HG03432 (cell line): ENCODE measurements at regions not wholly inside any gene's neighbourhood (a gene's known extent, or its start where the extent isn't known, plus 50 kb on each side); places are given as distances from the start of the nearest gene placed in this dataset.

Experiments
- ATAC-seq: cut with Tn5 transposase; IDR thresholded peaks from one replicate; pipeline ENCODE4 v1.9.1; 2021; ENCODE audit warnings: mild to moderate bottlenecking, moderate library complexity; ENCODE audit not compliant: unreplicated experiment

DNA sequence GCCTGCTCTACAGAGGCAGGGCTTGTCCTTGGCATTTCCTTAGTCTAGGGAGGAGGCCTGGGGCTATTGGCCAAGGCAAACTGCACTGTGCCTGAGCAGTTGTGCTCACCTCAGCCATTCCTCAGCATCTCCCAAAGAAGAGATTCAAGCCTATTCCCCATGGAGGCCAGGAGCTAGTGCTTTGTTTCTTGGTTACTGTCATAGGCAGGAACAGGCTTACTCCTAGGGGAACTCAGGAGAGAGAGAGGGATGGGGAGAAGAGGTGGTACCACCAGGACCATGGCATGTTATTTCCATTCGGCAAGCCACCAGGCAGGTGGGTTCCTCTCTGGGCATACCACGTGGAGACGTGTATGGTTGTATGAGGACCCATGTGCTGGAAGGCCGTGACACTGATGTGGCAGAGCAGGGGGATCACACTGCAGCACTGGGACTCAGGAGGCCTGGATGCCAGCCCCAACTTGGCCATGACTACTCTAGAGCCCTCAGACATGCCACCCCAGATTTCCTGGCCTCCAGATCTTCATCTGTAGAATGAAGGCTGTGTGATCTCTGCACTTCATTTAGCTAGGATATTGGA is 233.7 kb downstream of the LOXHD1 start:
- ATAC-seq: no peak

DNA sequence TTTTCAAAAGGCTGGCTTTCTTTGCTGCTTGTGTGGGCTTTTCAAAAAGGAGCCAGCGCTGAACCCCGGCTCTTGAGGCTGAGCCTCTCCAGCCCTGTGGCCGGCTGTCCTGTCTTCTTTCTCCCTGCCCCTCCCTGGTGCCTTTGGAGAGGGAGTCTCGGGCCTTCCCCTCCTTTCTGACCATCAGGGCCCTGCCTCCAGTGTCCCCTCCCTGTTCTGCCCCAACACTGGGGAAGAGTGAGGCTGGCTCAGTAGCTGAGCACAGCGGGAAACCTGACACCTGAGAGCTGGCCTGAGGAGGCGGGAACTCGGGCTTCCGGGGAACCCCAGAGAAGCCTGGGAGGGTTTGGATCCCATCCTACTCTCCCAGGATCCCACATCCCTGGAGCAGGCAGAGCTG is 232.1 kb downstream of the LOXHD1 start:
- no peak for ATAC-seq

DNA sequence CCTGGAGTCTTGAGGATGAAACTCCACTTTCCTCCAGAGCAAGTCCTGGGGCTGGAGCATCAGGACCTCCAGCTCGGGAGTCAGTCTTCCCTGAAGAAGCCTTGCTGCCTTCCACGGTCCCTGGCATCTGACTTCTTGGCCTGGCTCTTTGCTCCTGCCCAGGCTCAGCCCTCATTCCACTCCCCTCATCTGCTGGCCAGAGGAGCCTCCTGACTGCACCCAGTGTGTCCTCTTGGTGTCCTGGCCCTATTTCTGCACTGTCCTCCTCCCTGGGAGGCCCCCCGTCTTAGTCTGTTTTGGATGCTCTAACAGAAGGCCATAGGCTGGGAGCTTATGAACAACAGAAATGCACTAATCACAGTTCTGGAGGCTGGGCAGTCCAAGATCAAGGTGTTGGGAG is 231.5 kb downstream of the LOXHD1 start:
- ATAC-seq: no peak

DNA sequence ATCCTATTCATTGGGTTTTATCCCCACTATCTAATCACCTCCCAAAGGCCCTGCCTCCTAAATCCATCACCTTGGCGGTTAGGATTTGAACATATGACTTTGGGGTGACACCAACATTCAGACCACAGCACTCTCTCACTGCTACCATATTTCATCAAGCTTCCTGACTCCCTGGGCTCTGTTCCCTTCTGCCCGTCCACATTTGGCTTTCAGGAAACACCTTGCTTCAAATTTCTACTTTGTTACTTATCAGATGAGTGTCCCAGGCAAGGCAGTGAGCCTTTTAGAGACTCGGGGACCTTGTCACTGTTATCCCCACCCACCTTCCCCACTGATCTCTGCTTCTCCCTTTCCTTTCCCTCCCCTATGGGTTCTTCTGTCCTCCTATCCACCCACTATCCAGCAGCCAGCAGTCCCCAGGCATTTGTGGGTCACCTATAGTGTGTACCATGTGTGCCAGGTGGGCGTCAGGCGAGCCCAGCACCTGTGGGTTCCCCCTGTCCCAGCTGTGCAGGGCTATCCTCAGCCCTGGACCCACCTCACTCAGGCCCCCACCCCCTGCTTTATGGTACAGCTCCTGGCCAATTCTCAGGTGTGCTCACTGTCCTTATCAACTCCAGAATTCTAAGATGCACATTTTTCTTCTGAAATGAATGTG is 230.9 kb downstream of the LOXHD1 start:
- ATAC-seq: no peak

DNA sequence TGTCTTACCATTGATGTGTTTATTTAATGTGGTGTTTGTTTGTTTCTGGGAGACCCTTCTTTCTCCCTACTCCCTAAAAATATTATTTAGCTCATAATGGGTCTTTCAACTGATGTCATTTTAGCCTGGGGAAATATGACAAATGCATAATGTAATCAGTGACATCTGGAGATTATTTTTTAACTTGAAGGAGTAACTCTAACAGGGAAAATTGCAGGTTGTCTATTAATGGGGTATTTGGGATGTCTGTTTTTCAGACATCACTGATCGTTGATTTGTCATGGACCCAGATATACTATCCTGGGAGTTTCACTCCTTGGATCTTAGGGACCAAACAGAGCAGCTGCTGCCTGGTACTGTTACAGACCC is 230.4 kb downstream of the LOXHD1 start:
- no peak for ATAC-seq
